Smooth muscle cell (in vitro differentiated cells): ENCODE measurements at regions not wholly inside any gene's neighbourhood (a gene's known extent, or its start where the extent isn't known, plus 50 kb on each side); places are given as distances from the start of the nearest gene placed in this dataset.
A peak's percentile ranks its signal among the peaks of the same experiment; 100 is the strongest.

Source experiments
- DNase-seq: peaks from one replicate; lab custom pipeline; 2025; ENCODE audit not compliant: unreplicated experiment; lab: John Stamatoyannopoulos, UW
- H2AFZ ChIP-seq: fragments of 200-600 bp; sonication (generic); 2 replicates; pipeline ENCODE4 v1.6.0; 2016; ENCODE audit warnings: antibody characterized with exemption, low read depth, mild to moderate bottlenecking
- H3F3A ChIP-seq: fragments of 200-600 bp; sonication (generic); 2 replicates; pipeline ENCODE4 v1.6.0; 2017; ENCODE audit warnings: antibody characterized with exemption, low read depth
- H3K27ac ChIP-seq: fragments of 200-600 bp; sonication (generic); 2 replicates; pipeline ENCODE4 v1.5.1; 2016; ENCODE audit warnings: low read depth, mild to moderate bottlenecking
- H3K27me3 ChIP-seq: fragments of 200-600 bp; sonication (generic); 2 replicates; pipeline ENCODE4 v1.6.1; 2016; ENCODE audit warnings: low read depth, mild to moderate bottlenecking
- H3K36me3 ChIP-seq: fragments of 200-600 bp; sonication (generic); 2 replicates; pipeline ENCODE4 v1.5.1; 2016; ENCODE audit warnings: low read depth
- H3K4me1 ChIP-seq: fragments of 200-600 bp; sonication (generic); 2 replicates; pipeline ENCODE4 v1.5.1; 2016; ENCODE audit warnings: low read depth
- H3K4me2 ChIP-seq: fragments of 200-600 bp; sonication (generic); 2 replicates; pipeline ENCODE4 v1.6.0; 2016; ENCODE audit warnings: mild to moderate bottlenecking
- H3K4me3 ChIP-seq: fragments of 200-600 bp; sonication (generic); 2 replicates; pipeline ENCODE4 v1.5.1; 2016; ENCODE audit warnings: mild to moderate bottlenecking
- H3K79me2 ChIP-seq: fragments of 200-600 bp; sonication (generic); 2 replicates; pipeline ENCODE4 v1.6.0; 2016; ENCODE audit warnings: low read depth, mild to moderate bottlenecking
- H3K9ac ChIP-seq: fragments of 200-600 bp; sonication (generic); 2 replicates; pipeline ENCODE4 v1.6.0; 2016; ENCODE audit warnings: low read depth
- H3K9me3 ChIP-seq: fragments of 200-600 bp; sonication (generic); replicated peaks from 2 replicates; pipeline ENCODE4 v1.5.1; 2016; ENCODE audit warnings: low read depth
- H4K20me1 ChIP-seq: fragments of 200-600 bp; sonication (generic); 2 replicates; pipeline ENCODE4 v1.6.0; 2016; ENCODE audit warnings: low read depth
- CTCF ChIP-seq: fragments of 200-600 bp; sonication (generic); IDR thresholded peaks from 2 replicates; pipeline ENCODE4 v1.5.1; 2017; ENCODE audit warnings: borderline replicate concordance, mild to moderate bottlenecking, antibody characterized with exemption; ENCODE audit not compliant: insufficient read depth, poor library complexity, severe bottlenecking
- WGBS: methylation state at CpG from one replicate; pipeline ENCODE4 v1.1.7; 2016; ENCODE audit warnings: low lambda C conversion rate; 5-methylcytosine and 5-hydroxymethylcytosine counted together

- 23% methylated on average over 1 of the region's 1 CpG for WGBS
- H3K4me2 ChIP-seq: peak overlapping the region; percentile 60
Observed at GRCh38 chr10:59078978-59079377, 97.5 kb upstream of the PHYHIPL start.

GRCh38 chr10:59079386-59080226, 96.8 kb upstream of the PHYHIPL start:
- no peak for DNase-seq
- Histone ChIP-seq H3K4me2 (peak overlapping the region; percentile 60), H3K4me1 (peaks cover 21% of the 10 kb centered on the region), H4K20me1 (no peaks in the 10 kb centered on the region), H3K9ac (no peak overlapping the region), H3K79me2 (no peaks in the 10 kb centered on the region), H3K27ac (peak overlapping the region; percentile 59), H3K9me3 (no peaks in the 10 kb centered on the region), H2AFZ (no peak overlapping the region), H3K36me3 (no peaks in the 10 kb centered on the region), H3K27me3 (no peaks in the 10 kb centered on the region), H3F3A (peaks cover 10% of the 10 kb centered on the region), H3K4me3 (no peak overlapping the region)
- no peak for TF ChIP-seq CTCF
- WGBS: 46% methylated on average over 4 of the region's 4 CpGs

More at GRCh38 chr10:59078978-59079377, 97.5 kb upstream of the PHYHIPL start:
- H3K27ac ChIP-seq: peak overlapping the region; percentile 59
- no peaks in the 10 kb centered on the region for H4K20me1 ChIP-seq
- H3K79me2 ChIP-seq: no peaks in the 10 kb centered on the region
- no peaks in the 10 kb centered on the region for H3K9me3 ChIP-seq
- H3K27me3 ChIP-seq: no peaks in the 10 kb centered on the region
- H3K36me3 ChIP-seq: no peaks in the 10 kb centered on the region
- no peak overlapping the region for H2AFZ ChIP-seq
- no peak overlapping the region for H3K9ac ChIP-seq
- peaks cover 21% of the 10 kb centered on the region for H3K4me1 ChIP-seq
- no peak overlapping the region for H3K4me3 ChIP-seq
- no peak for DNase-seq
- no peak for TF ChIP-seq CTCF
- H3F3A ChIP-seq: peaks cover 10% of the 10 kb centered on the region

- Histone ChIP-seq H3K4me3 (no peak overlapping the region), H3K9me3 (no peaks in the 10 kb centered on the region), H4K20me1 (no peaks in the 10 kb centered on the region), H3K36me3 (no peaks in the 10 kb centered on the region), H3K4me1 (peaks cover 26% of the 10 kb centered on the region), H2AFZ (no peak overlapping the region), H3K9ac (no peak overlapping the region), H3K79me2 (no peaks in the 10 kb centered on the region), H3K27me3 (no peaks in the 10 kb centered on the region), H3K27ac (no peak overlapping the region), H3F3A (peaks cover 15% of the 10 kb centered on the region), H3K4me2 (no peak overlapping the region)
- DNase-seq: no peak
- TF ChIP-seq CTCF: no peak
- 77% methylated on average over 3 of the region's 3 CpGs for WGBS
Observed at GRCh38 chr10:59082249-59082648, 94.2 kb upstream of the PHYHIPL start.

GRCh38 chr10:59085054-59085453, 91.4 kb upstream of the PHYHIPL start:
- peak overlapping the region; percentile 49 for H3K4me2 ChIP-seq
- H3K27me3 ChIP-seq: no peaks in the 10 kb centered on the region

More at GRCh38 chr10:59085054-59085453, 91.4 kb upstream of the PHYHIPL start:
- Histone ChIP-seq H3F3A (peaks cover 8% of the 10 kb centered on the region), H3K27ac (no peak overlapping the region), H3K9me3 (no peaks in the 10 kb centered on the region), H3K79me2 (no peaks in the 10 kb centered on the region), H2AFZ (no peak overlapping the region), H4K20me1 (no peaks in the 10 kb centered on the region), H3K4me1 (peaks cover 11% of the 10 kb centered on the region), H3K36me3 (no peaks in the 10 kb centered on the region), H3K4me3 (no peak overlapping the region), H3K9ac (no peak overlapping the region)
- TF ChIP-seq CTCF: no peak
- no peak for DNase-seq
